ENCODE measurements at regions not wholly inside any gene's neighbourhood (a gene's known extent, or its start where the extent isn't known, plus 50 kb on each side); places are given as distances from the start of the nearest gene placed in this dataset.

GRCh38 chr20:52465991-52466390 is 274.4 kb upstream of the ZFP64 start:
- BruUV-seq (replicated peaks): no TSS peak
- Histone ChIP-seq H3K4me1 (ENCODE audit: insufficient read depth, low read length, poor library complexity, severe bottlenecking) (no peaks in the 10 kb centered on the region), H3K9me3 (ENCODE audit: low read depth, low read length, poor library complexity, severe bottlenecking) (no peaks in the 10 kb centered on the region), H3K4me3 (ENCODE audit: low read depth, low read length, poor library complexity, severe bottlenecking) (no peak overlapping the region), H3K36me3 (ENCODE audit: insufficient read depth, low read length, poor library complexity, severe bottlenecking) (no peaks in the 10 kb centered on the region), H3K27ac (ENCODE audit: low read depth, low read length, poor library complexity, severe bottlenecking) (no peak overlapping the region), H3K27me3 (replicated peaks; ENCODE audit: insufficient read depth, low read depth, low read length, poor library complexity) (no peaks in the 10 kb centered on the region)
- ChIA-PET CTCF (no interaction called here), POLR2A (ENCODE audit: low non-redundant PET) (no interaction called here)
- TF ChIP-seq EZH2 (IDR thresholded peaks at IDR 0.05; ENCODE audit: borderline replicate concordance, low read depth, low read length, poor library complexity, severe bottlenecking) (no peak), CTCF (conservative IDR thresholded peaks at IDR 0.05; ENCODE audit: low read depth, low read length) (no peak)
- intact Hi-C loops (cut with micrococcal nuclease; ENCODE audit: unreplicated experiment): no loop called here
- no peak for DNase-seq (ENCODE audit: low spot score)

- H3K4me1 ChIP-seq (ENCODE audit: insufficient read depth, low read length, poor library complexity, severe bottlenecking): no peaks in the 10 kb centered on the region
- POLR2A ChIA-PET (ENCODE audit: low non-redundant PET): no interaction called here
- intact Hi-C loops (cut with micrococcal nuclease; ENCODE audit: unreplicated experiment): no loop called here
Observed at GRCh38 chr20:52461582-52461981, 270.0 kb upstream of the ZFP64 start.

GRCh38 chr20:52459150-52459549 is 267.6 kb upstream of the ZFP64 start:
- ChIA-PET POLR2A (ENCODE audit: low non-redundant PET) (no interaction called here), CTCF (no interaction called here)
- intact Hi-C loops (cut with micrococcal nuclease; ENCODE audit: unreplicated experiment): no loop called here
- DNase-seq (ENCODE audit: low spot score): no peak
- Histone ChIP-seq H3K4me1 (ENCODE audit: insufficient read depth, low read length, poor library complexity, severe bottlenecking) (no peaks in the 10 kb centered on the region), H3K4me3 (ENCODE audit: low read depth, low read length, poor library complexity, severe bottlenecking) (no peak overlapping the region), H3K27me3 (replicated peaks; ENCODE audit: insufficient read depth, low read depth, low read length, poor library complexity) (no peaks in the 10 kb centered on the region), H3K36me3 (ENCODE audit: insufficient read depth, low read length, poor library complexity, severe bottlenecking) (no peaks in the 10 kb centered on the region), H3K9me3 (ENCODE audit: low read depth, low read length, poor library complexity, severe bottlenecking) (no peaks in the 10 kb centered on the region), H3K27ac (ENCODE audit: low read depth, low read length, poor library complexity, severe bottlenecking) (no peak overlapping the region)
- no TSS peak for BruUV-seq (replicated peaks)
- TF ChIP-seq CTCF (conservative IDR thresholded peaks at IDR 0.05; ENCODE audit: low read depth, low read length) (no peak), EZH2 (IDR thresholded peaks at IDR 0.05; ENCODE audit: borderline replicate concordance, low read depth, low read length, poor library complexity, severe bottlenecking) (no peak)

More at GRCh38 chr20:52461582-52461981, 270.0 kb upstream of the ZFP64 start:
- BruUV-seq (replicated peaks): no TSS peak
- no peak overlapping the region for H3K27ac ChIP-seq (ENCODE audit: low read depth, low read length, poor library complexity, severe bottlenecking)
- H3K4me3 ChIP-seq (ENCODE audit: low read depth, low read length, poor library complexity, severe bottlenecking): no peak overlapping the region
- CTCF ChIA-PET: no interaction called here
- H3K9me3 ChIP-seq (ENCODE audit: low read depth, low read length, poor library complexity, severe bottlenecking): no peaks in the 10 kb centered on the region
- TF ChIP-seq CTCF (conservative IDR thresholded peaks at IDR 0.05; ENCODE audit: low read depth, low read length): no peak
- TF ChIP-seq EZH2 (IDR thresholded peaks at IDR 0.05; ENCODE audit: borderline replicate concordance, low read depth, low read length, poor library complexity, severe bottlenecking): no peak
- H3K36me3 ChIP-seq (ENCODE audit: insufficient read depth, low read length, poor library complexity, severe bottlenecking): no peaks in the 10 kb centered on the region
- no peaks in the 10 kb centered on the region for H3K27me3 ChIP-seq (replicated peaks; ENCODE audit: insufficient read depth, low read depth, low read length, poor library complexity)
- DNase-seq (ENCODE audit: low spot score): no peak
